A172 (cell line): ENCODE measurements at regions not wholly inside any gene's neighbourhood (a gene's known extent, or its start where the extent isn't known, plus 50 kb on each side); places are given as distances from the start of the nearest gene placed in this dataset.
"Not testable (repeated sequence)": the region's sequence is repeated elsewhere in the genome, so short reads cannot be mapped to it uniquely, and the experiment has no call there.

Experiments used
- DNase-seq: peaks from one replicate; pipeline ENCODE4 v3.0.0-alpha.2; 2015; ENCODE audit warnings: low spot score

DNA sequence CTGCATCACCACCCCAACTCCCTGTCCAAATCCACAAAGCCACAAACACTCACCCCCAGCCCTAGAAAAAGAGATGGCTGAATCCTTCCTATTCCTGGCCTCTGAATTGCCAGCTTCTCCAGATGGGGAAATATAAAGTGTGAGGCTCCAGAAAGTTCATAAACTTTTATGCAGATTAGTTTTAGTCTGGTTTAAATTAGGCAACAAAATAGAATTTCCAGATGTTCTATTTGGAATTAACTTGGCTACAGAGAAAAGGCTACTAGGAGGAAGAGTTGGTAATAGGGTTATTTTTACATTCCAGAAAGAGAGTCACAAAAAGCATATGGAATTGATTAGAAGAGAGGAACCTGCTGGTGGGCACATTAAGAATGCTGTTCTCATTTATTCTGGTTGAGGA is 56.0 kb downstream of the EN1 start:
- no peak for DNase-seq

DNA sequence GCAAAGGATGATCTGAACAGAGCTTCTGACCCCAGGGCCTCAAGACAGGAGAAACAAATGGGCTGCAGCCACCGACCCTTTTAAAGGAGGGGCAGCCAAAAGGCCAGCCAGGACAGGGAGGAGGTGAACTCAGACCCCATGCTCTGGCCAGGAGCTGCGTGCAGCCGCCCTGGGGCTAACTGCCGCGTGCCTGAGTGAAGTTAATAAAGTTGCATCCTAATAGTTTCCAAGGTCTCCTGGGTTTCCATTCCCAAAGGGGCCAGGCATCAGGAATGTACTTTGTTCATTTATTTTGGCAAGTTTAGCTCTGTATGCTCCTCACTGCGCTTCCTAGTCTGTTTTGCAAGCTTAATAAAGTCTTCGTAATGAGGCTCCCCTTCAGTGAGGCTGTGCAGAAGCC is 60.7 kb downstream of the EN1 start:
- DNase-seq = no peak

GRCh38 chr2:118784860-118785259 is 62.6 kb downstream of the EN1 start:
- DNase-seq = no peak

- no peak for DNase-seq
Measured at GRCh38 chr2:118779362-118779761, 68.1 kb downstream of the EN1 start.

GRCh38 chr2:118774458-118775133 is 72.9 kb downstream of the EN1 start:
- DNase-seq = peak; percentile 23

DNA sequence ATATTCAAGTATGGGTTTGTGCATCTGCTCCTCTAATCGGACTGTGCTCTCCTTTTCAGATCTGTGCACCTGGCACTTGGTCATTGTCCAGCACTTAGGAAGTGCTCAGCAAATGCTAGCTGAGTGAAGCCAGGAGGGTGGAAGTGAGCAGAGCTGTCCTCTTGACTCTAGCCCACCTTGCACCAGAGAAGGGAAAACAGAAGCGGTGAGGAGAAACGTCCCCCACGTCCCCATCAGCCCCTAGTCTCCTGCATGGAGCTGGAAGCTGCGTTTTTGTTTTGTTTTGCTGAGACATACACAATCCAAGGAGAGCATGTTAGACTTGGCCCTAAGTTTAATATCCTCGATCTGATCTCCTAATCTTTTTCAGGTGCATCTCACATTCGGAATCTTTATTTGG is 73.6 kb downstream of the EN1 start:
- no peak for DNase-seq

GRCh38 chr2:118772487-118773200 is 74.8 kb downstream of the EN1 start:
- DNase-seq = no peak

GRCh38 chr2:118769707-118770400 is 77.6 kb downstream of the EN1 start:
- no peak for DNase-seq

DNA sequence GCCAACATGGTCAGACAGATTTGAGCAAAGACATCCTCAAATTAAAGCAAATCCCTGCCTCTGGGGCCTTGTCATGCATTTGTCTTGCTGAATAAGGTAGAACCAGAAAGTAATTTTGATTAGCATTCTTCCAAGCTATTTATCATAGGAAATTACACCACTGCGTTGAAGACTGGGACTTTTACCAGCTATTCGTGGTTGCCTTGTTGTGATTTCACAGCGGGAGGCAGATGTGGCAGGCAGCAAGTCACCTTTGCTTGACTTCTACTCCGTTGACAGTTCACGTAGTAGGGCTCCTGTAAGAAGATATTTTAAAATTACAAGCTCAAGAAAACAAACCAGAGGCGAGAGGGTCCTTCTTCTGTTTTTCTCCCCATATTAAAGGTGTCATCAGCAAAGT is 80.6 kb downstream of the EN1 start:
- DNase-seq = no peak

DNA sequence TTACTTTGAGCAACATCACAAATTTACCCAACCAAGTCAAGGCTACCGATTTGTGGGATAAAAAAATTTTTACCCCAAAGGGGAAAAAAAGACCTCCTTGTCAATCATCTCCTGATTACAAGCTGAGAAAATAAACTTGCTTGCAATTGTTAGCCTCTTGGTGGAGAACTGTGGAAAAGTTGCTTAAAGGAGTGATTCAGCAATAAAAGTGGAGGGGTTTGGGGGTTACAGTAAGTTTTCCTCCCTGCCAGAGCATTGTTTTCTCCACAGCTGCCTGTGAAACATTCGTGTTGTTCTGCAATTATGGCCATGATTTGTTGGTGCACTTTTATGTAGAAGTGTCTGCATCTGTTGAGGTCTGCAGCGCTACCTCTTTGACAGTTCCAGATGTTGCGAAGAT is 82.6 kb downstream of the EN1 start:
- no peak for DNase-seq

- DNase-seq = no peak
Measured at GRCh38 chr2:118763797-118764196, 83.7 kb downstream of the EN1 start.

GRCh38 chr2:118762290-118762689 is 85.2 kb downstream of the EN1 start:
- DNase-seq = no peak

DNA sequence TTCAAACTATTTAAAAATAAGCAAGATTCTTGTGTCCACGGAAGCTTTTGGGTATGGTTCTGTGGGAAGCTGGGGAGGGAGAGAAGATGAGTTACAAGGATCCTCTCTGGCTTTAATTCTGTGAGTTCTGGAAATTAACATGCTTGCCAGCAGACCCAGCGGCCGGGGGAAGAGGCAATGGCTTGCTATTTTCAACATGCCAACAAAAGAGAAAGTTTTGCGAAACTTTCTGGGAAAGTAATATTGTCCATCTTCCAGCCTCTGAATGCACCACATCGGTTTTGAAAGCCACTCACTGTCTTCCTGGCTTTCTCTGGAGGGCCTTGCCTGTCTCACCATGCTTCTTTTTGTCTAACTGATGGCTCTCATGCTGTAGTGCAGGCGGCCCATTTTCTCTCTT is 85.7 kb downstream of the EN1 start:
- DNase-seq = no peak

GRCh38 chr2:118755901-118756300 is 91.5 kb downstream of the EN1 start:
- DNase-seq = no peak

- DNase-seq = no peak
Measured at GRCh38 chr2:118755384-118755783, 92.1 kb downstream of the EN1 start.

GRCh38 chr2:118752762-118753429 is 94.6 kb downstream of the EN1 start:
- no peak for DNase-seq

GRCh38 chr2:118750959-118751565 is 96.4 kb downstream of the EN1 start:
- peak; percentile 50 for DNase-seq

- DNase-seq = no peak
Measured at GRCh38 chr2:118748245-118748885, 99.1 kb downstream of the EN1 start.

DNA sequence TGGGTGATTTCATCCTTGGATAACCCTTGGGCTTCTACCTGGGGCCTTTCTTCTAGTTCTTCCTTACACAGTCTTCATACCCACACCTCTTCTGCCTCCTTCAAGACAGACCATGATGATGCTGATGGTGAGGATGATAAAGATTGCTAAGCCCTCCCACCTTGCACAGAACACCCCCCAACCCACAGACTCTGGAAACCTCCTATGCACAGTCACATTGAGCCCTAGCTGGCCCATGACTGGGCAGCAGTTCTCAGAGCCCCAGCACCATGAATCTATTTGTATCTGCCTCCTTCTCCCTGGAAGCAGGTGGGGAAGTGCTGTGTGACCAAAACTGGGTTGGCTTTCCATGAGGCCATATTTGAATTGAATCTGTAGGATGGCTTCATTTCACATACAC is 99.8 kb downstream of the EN1 start:
- no peak for DNase-seq

GRCh38 chr2:118747066-118747465 is 100.4 kb downstream of the EN1 start:
- DNase-seq = no peak

DNA sequence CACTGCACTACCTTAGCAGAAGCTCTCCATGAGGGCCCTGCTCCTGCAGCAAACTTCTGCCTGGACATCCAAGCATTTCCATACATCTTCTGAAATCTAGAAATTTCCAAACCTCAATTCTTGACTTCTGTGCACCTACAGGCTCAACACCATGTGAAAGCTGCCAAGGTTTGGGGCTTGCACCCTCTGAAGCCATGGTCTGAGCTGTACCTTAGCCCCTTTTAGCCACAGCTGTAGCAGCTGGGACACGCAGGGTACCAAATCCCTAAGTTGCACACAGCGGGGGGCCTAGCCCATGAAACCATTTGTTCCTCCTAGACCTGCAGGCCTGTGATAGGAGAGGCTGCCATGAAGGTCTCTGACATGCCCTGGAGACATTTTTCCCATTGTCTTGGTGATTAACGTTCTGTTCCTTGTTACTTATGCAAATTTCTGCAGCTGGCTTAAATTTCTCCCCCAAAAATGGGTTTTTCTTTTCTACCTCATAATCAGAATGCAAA is 102.7 kb downstream of the EN1 start:
- DNase-seq = not testable (repeated sequence)
